ENCODE measurements at regions not wholly inside any gene's neighbourhood (a gene's known extent, or its start where the extent isn't known, plus 50 kb on each side); places are given as distances from the start of the nearest gene placed in this dataset.
"Not testable (repeated sequence)": the region's sequence is repeated elsewhere in the genome, so short reads cannot be mapped to it uniquely, and the experiment has no call there.

- TF ChIP-seq CTCF (IDR thresholded peaks at IDR 0.05; ENCODE audit: control insufficient read depth, extremely low read depth, insufficient read depth): no peak
- H3K4me3 ChIP-seq (ENCODE audit: low read depth, low read length): no peak overlapping the region
- DNase-seq (ENCODE audit: low read depth): no peak
Observed at GRCh38 chrX:139026406-139026805, 314.9 kb upstream of the FGF13 start.

DNA sequence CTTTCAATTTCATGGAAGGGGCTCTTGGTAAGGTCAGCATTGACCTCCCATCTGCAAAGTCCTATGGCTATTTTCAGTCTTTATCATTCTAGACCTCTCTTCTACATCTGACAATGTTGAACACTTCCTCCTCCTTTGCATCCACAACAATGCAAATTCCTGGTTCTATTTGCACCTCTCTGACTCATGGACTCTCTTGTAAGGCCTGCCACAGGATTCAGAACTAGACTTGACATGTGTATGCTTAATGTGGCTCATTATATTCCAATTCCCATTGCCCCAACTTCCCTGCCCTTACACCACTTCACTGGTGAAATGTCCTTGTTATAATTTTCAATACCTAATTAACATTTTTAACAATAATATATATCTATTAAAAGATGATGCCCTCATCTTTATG lies 314.3 kb upstream of the FGF13 start:
- no peak for DNase-seq (ENCODE audit: low read depth)
- H3K4me3 ChIP-seq (ENCODE audit: low read depth, low read length): no peak overlapping the region
- TF ChIP-seq CTCF (IDR thresholded peaks at IDR 0.05; ENCODE audit: control insufficient read depth, extremely low read depth, insufficient read depth): no peak

DNA sequence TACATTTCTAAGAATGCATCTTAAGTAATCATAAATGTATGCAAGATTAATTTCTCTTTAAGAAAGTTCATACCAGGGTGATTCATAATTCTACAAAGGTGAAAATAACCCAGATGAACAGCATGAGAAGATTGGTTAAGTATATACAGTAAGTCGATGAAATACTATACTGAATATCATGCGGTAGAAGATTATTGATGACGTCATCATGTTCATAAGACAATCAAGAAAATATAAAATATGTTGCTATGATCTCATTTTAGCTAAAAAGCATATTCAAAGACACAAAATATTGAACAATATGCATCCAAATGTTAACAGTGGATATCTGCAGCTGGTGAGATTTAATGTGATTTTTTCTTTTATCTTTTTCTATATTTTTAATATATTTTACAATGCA lies 312.0 kb upstream of the FGF13 start:
- H3K4me3 ChIP-seq (ENCODE audit: low read depth, low read length): no peak overlapping the region
- TF ChIP-seq CTCF (IDR thresholded peaks at IDR 0.05; ENCODE audit: control insufficient read depth, extremely low read depth, insufficient read depth): no peak
- no peak for DNase-seq (ENCODE audit: low read depth)

DNA sequence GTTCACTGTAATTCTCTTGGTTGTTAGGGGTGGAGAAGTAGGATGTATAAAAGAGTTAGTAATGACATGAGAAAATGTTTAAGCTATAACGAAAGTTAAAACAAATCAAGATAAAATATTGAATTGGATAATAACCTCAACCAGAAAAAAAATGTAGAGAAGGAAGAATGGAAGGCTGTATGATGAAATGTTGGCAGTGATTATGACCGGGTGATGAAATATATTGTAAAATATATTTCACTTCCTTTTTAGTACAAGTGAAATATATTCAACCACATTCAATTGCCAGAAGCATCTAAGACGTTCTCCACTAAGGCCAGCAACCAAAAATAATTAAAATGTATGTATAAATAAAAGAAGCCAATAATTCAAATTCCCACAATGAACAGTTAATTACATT lies 309.3 kb upstream of the FGF13 start:
- no peak overlapping the region for H3K4me3 ChIP-seq (ENCODE audit: low read depth, low read length)
- TF ChIP-seq CTCF (IDR thresholded peaks at IDR 0.05; ENCODE audit: control insufficient read depth, extremely low read depth, insufficient read depth): no peak
- DNase-seq (ENCODE audit: low read depth): no peak

- TF ChIP-seq CTCF (IDR thresholded peaks at IDR 0.05; ENCODE audit: control insufficient read depth, extremely low read depth, insufficient read depth): no peak
Observed at GRCh38 chrX:139018436-139018835, 306.9 kb upstream of the FGF13 start.

GRCh38 chrX:139015627-139016026 lies 304.1 kb upstream of the FGF13 start:
- TF ChIP-seq CTCF (IDR thresholded peaks at IDR 0.05; ENCODE audit: control insufficient read depth, extremely low read depth, insufficient read depth): no peak
- no peak for DNase-seq (ENCODE audit: low read depth)
- no peak overlapping the region for H3K4me3 ChIP-seq (ENCODE audit: low read depth, low read length)

More at GRCh38 chrX:139018436-139018835, 306.9 kb upstream of the FGF13 start:
- no peak overlapping the region for H3K4me3 ChIP-seq (ENCODE audit: low read depth, low read length)
- DNase-seq (ENCODE audit: low read depth): no peak

DNA sequence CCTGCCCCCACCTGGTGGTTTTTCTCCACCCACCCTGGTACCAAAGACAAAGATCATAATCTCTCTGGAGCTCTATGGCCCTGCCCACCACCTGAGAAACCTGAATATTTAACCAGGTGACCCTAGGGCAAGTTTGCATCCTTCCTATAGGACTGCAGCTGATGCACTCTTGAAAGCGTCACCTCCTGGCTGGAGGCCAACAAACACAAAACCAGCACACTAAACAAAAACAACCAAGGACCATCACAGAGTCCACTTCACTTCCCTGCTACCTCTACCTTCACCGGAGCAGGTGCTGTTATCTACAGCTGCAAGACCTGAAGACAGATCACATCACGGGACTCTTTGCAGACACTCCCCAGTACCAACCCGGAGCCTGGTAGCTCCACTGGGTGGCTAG lies 296.7 kb upstream of the FGF13 start:
- no peak overlapping the region for H3K4me3 ChIP-seq (ENCODE audit: low read depth, low read length)
- no peak for TF ChIP-seq CTCF (IDR thresholded peaks at IDR 0.05; ENCODE audit: control insufficient read depth, extremely low read depth, insufficient read depth)
- no peak for DNase-seq (ENCODE audit: low read depth)

GRCh38 chrX:139003856-139004527 lies 292.5 kb upstream of the FGF13 start:
- not testable (repeated sequence) for DNase-seq (ENCODE audit: low read depth); H3K4me3 ChIP-seq (ENCODE audit: low read depth, low read length)

Data from LNCaP clone FGC (cell line).